ENCODE measurements at regions not wholly inside any gene's neighbourhood (a gene's known extent, or its start where the extent isn't known, plus 50 kb on each side); places are given as distances from the start of the nearest gene placed in this dataset.

DNA sequence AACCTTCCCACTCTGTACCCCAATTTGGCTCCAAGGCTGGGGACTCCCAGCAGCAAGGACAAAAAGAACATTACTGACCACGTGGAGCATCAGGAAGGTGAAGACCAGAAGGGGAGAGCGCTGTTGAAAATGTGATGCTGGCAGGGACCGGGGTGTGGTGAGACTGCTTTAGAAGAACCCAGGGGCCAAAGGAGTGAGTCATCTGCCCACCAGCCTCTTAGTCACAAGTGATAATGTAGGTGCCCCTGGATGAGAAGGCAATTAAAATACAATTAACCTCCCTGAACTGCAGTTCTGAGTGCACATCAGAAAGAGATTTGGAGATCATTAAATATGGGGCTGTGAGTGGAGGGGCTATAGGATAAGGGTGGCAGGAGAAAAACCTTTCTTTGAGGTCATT lies 366.6 kb upstream of the CCL2 start:
- TF ChIP-seq, protein P1, sequence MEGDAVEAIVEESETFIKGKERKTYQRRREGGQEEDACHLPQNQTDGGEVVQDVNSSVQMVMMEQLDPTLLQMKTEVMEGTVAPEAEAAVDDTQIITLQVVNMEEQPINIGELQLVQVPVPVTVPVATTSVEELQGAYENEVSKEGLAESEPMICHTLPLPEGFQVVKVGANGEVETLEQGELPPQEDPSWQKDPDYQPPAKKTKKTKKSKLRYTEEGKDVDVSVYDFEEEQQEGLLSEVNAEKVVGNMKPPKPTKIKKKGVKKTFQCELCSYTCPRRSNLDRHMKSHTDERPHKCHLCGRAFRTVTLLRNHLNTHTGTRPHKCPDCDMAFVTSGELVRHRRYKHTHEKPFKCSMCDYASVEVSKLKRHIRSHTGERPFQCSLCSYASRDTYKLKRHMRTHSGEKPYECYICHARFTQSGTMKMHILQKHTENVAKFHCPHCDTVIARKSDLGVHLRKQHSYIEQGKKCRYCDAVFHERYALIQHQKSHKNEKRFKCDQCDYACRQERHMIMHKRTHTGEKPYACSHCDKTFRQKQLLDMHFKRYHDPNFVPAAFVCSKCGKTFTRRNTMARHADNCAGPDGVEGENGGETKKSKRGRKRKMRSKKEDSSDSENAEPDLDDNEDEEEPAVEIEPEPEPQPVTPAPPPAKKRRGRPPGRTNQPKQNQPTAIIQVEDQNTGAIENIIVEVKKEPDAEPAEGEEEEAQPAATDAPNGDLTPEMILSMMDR (conservative IDR thresholded peaks at IDR 0.05), result no peak
- TF ChIP-seq ZFX (IDR thresholded peaks at IDR 0.05), result no peak
- H3K27ac ChIP-seq, result no peak overlapping the region

DNA sequence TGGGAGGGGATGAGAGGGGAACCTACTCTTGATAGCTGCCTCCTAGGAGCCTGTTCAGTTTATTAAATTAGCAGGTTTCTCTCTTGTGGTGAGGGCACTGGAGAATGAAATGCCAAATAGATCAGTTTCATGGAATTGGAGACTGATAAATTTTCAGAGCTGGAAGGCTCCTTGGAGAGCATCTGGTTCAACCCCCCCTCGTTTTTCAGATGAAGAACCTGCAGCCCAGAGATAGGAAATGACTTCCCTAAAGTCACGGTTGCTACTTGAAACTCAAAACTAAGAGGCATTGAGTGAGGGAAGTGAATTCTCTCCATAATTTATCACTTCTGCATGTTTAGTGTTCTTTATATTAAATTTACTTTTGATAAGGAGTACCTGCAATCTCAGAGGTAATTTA lies 366.0 kb upstream of the CCL2 start:
- TF ChIP-seq ZFX (IDR thresholded peaks at IDR 0.05), result no peak
- TF ChIP-seq, protein P1 (conservative IDR thresholded peaks at IDR 0.05), result no peak
- H3K27ac ChIP-seq, result no peak overlapping the region

DNA sequence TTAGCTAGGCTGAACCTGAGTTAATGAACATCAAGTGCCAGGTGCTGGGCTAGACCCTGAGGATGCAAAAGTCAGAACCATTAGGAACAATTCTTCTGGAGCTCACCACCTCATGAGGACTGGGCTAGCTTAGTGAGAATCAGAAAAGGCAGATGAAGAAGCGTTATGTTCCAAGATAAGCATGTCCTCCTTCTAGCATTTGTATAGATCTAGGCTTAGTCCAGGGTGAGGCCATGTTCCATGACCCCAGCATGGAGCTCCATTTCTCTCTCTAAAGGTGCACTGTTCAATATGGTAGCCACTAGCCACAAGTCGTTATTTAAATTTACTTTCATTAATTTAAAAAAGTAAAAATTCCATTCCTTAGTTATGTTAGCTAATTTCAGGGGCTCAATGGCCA lies 365.3 kb upstream of the CCL2 start:
- TF ChIP-seq, protein P1 (conservative IDR thresholded peaks at IDR 0.05), result no peak
- no peak for TF ChIP-seq ZFX (IDR thresholded peaks at IDR 0.05)
- no peak overlapping the region for H3K27ac ChIP-seq

DNA sequence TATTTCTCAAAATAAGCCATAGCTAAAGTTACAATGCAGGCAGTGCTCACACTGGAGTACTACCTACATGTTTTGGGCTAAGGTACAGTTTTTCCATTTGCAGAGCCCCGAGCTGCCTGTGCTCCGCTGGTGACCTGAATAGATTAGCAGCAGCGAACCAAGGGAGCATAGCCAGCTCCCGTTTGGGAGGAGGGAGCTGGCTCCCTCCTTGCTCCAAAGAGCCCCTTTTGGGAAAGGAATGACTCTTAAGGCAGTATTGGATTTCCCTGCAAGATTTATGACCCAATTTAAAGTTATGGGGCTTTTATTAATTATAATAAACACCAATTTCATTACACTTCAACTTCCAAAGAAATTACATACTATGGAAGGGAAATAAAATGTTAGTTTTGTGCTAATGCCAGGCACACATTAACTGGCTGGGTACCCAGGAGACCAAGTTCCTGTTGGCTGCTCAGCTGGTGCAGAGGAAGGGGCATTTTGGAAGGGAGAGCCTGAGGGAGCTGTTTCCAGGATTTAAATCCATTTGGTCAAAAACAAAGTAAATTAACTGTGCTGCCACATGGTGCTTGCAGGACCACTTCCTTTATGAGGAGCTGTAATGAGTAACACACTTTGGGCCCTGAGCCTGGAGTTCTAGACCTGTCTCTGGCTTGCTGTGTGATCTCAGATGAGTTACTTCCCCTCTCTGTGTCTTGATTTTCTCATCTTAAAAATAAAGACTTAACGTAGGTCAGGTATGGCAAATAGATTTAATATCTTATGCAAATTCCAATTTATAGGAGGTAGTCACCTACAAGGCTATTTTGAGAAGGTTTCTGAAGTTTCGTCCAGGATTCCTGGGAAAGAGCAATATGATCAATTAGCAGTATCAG lies 362.1 kb upstream of the CCL2 start:
- no peak overlapping the region for H3K27ac ChIP-seq

DNA sequence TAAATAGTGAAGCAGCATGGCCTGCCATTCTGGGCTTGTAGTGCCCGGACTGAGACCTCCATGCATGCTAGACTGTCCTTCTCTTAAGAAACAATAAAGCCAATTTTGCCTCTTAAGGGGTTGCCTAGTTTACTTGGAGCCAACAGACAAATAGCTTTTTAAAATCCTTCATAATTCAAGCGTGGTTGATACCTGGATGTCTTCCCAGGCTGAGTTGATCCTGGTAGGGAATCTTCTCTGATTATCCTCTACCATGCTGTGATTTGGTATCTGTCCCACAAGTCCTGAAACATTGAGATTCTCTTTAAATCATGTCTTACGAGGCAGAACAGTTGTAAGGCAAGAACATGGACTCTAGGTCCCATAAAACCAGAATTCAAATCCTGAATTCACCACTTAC lies 359.6 kb upstream of the CCL2 start:
- no peak overlapping the region for H3K27ac ChIP-seq
- TF ChIP-seq ZFX (IDR thresholded peaks at IDR 0.05), result no peak
- TF ChIP-seq, protein P1 (conservative IDR thresholded peaks at IDR 0.05), result no peak

More for the DNA sequence above, 362.1 kb upstream of the CCL2 start:
- no peak for TF ChIP-seq ZFX (IDR thresholded peaks at IDR 0.05)
- TF ChIP-seq, protein P1 (conservative IDR thresholded peaks at IDR 0.05), result no peak

DNA sequence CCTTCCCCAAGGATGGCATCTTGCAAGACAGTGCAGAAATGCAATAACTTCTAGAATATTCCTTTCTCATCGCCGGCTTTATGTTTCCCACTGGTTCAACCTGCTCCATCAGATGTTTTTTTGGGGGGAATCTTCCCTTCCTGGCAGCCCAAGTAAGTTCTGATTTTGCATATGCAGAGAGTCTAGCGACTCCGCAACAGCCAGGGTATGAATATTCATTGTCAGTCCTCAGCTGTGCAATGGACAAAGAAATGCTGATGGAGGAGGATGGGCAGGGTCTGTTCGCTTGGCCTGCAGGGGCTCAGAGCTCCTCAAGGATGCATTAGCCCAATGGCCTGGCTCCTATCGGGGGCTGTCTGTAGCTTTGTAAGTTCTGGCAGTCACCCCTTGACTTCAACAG lies 358.8 kb upstream of the CCL2 start:
- TF ChIP-seq, protein P1 (conservative IDR thresholded peaks at IDR 0.05), result no peak
- no peak for TF ChIP-seq ZFX (IDR thresholded peaks at IDR 0.05)
- H3K27ac ChIP-seq, result no peak overlapping the region

DNA sequence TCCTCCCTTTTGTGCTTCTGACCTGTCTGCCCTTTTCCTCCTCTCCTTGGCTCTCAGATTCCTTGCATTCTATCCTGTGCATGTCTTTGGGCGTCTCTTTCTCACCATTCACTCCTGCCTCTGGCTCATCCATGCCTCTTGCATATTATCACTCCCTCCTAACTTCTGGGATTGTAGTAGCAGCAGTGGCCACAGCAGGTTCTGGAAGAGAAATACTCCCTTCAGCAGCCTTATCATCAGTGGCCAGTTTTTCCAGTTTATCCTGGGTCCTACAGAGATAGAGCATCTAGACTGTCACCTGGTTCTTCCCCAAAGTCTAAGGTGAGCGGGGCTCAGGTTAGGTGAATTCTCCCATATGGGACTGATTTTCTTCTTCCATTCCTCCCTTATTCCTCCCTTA lies 354.0 kb upstream of the CCL2 start:
- no peak overlapping the region for H3K27ac ChIP-seq
- TF ChIP-seq ZFX (IDR thresholded peaks at IDR 0.05), result no peak
- TF ChIP-seq, protein P1 (conservative IDR thresholded peaks at IDR 0.05), result no peak
